ENCODE measurements at regions not wholly inside any gene's neighbourhood (a gene's known extent, or its start where the extent isn't known, plus 50 kb on each side); places are given as distances from the start of the nearest gene placed in this dataset.

DNA sequence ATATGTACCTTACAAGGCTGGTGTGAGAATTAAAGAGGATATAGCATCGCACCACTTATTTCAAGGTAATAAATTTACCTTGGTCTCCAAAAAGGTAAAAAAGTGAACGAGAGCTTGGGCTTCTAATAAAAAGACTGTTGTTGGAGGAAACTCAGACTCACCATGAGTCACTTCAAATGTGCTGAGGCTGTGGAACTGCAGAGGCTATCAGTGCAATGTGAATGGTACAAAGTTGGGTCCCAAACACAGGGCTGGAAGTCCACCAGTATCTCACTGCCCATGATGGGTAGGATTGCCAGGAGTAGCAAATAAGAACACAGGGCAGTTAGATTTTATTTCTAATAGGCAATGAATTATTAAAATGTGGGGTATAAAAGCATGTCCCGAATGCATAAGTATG, 200.6 kb downstream of the MAFB start:
- FAIRE-seq = no peak

DNA sequence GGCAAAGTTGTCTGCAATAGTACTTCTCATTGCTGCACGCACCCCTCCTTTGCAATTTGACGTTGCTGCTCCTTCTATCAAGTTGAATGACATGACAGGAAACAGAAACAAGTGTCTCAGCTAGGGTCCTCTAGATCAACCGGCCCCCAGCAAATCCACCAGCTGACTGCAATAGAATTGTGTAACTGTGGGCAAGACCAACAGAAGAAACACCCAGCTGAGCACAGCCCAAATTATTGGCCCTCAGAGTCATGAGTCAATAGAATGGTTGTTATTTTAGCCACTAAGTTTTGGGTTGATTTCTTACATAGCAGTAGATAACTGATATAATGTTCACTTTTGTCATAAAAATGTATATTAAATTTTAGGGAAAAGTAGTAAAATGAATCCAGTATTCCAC, 202.7 kb downstream of the MAFB start:
- FAIRE-seq = no peak

DNA sequence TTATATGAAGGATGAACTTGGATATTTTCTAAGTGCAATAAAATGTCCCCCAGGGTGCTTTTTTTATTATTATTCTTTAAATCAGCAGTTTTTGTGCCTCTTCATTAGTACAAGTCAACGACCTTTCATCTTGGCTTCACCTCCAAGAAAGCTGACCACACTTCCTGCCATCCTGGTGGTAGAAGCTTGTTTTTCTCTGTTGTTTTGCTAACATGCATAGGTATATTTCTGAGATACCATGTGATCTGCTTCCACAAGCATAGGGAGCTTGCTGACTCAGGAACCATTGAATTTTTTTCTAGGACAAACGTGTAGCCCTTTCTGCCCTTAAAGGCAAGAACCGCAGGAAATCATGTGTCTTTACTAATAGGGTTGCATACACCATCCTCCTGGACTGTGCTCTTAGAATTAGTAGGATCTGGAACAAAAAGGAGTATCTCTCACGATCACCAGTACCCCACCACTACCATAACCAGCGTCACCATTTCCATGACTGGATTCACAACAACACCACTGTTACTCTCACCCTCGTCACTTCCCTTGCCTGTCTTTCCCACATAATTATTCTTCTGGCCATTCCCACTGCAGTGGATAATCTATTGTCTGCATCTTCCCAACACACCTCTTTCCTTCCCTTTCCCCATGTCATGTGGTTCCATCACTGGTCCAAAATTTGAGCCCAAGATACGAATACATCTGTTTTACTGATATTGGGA, 207.1 kb downstream of the MAFB start:
- no peak for FAIRE-seq

DNA sequence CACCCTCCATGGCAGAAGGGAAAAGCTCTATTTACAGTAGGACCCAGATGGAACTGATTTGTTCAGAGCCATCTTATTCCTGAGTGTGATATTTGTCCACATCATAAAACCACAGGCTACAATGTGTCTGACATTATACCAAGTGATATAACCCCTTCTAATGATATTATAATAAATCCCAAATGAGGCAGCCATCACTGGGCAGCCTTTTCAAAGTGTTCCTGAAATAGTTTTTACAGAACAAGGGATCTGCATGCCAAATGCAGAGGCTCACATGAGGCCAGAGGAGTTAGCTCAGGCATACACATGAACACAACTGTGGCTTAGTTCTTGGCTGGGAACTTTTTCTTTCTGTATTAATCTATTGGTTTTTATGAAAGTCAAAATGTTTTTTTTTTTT, 207.7 kb downstream of the MAFB start:
- FAIRE-seq = no peak

DNA sequence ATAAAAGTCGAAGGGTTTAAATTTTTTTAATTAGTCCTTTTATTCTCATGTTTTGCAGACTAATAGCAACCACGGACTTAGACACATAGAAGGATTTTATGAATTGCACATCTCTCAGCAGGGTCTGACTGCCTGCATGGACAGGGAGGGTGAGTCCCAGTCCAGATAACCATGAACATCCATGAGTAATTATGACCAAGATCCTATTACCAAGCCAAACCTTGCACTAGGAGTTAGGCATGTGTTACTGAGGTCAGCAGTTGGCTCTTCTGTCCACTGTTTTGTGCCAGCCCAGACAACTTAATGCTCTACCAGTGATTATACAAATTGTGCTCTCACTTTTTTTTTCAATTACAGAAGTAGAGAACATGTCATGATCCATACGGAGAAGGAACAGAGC, 211.2 kb downstream of the MAFB start:
- no peak for FAIRE-seq

DNA sequence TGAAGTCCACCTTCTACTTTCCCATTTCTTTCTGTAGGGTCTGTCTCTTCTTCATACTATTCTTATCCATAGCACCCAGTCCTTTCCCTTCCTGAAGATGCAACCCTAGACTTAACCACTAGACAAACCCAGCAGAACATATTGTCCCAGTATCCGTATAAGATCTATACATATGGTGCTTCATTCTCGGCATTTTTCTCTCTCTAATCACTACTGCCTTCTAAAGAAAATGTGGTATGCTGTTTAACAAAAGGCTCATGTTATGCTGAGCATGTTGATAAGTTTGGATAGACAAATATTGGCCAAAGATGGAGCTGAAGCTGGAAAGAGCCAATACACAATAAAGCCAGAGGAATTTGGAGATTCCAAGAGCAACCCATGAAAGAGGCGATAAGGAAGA, 212.6 kb downstream of the MAFB start:
- FAIRE-seq = no peak

DNA sequence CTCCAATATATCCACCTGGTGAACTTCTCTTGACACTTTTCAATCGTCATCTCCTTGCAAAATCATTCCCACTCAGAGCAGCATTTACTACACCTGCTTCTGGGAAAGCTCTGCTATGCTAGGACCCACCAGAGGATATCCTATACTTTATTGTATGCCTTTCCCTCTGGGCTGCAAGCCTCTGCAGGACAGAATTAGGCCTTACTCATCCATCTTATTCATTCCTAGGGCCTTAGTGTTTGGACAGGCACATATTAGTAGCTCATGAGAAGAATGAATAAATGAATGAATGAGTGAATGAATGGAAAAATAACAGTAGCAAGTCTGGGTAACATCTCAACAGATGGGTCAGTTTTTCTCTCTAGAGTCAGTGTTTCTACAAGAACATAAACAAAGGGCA, 216.1 kb downstream of the MAFB start:
- FAIRE-seq = no peak

DNA sequence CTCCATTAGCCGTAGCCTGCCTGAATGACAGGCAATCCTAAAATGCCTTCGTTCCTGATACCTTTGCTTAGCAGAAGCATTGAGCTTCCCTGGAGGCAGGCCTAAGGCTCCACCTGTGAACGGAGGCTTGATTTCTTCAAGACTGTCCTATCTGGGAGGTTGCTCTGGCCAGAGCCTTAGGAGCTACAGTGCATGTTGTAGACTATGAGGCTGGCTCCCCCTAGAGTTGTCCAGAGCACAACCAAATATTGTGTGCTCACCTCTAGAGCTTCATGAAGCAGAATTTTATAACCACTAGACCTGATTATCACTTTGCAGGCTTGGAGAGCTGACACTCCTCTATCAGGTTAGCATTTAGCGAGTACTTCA, 217.8 kb downstream of the MAFB start:
- FAIRE-seq = no peak

DNA sequence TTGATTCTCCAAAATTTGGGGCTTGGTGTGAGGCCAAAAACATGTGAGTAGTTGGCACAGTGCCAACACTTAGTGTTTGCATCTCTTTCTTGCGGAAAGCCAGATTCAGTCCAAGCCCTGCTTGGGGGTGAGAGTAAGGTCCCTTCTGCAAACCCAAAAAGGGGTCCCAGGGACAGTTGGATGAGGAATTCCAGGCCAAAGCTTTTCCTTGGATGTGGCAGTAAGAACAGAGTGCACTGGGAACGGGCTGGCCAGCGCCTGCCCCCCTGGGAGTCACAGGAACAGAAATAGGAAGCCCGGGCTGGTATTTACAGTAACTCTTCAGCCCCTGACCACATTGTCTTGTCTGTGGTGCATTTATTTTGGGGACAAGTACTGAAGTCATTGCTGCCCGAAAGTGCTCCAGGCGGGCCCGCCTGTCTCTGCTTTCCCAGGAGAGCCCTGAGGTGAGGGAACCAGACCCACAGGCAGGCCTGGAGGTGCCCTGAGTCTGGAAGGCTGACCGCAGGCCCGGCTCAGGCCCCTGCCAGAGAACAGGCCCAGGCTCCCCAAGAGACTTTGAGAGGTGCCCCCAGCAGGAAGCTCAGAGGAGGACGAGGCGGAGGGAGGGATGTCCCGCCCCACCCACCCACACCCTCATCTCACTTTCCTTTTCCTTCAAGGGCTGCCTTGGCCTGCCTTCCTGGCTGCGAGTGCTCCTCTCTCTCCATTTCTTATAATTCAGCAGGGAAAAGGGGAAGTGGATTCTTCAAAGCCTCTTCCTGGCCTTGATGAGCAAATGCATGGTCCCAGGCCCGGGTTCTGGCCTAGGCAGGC, 218.4 kb downstream of the MAFB start:
- FAIRE-seq = no peak

DNA sequence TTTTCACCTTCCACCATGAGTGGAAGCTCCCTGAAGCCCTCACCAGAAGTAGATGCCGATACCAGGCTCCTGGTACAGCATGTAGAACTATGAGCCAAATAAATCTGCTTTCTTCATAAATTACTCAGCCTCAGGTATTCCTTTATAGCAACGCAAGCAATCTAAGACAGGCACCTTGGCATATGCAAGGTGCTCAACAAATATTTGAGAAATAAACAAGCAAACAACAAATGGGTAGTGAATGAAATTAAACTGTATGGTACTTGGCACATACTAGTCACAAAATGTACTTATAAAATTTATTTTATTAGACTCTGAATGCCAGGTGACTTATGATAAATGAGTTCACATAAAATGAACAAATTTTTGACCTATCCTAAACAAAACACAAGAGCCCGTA, 220.3 kb downstream of the MAFB start:
- no peak for FAIRE-seq

DNA sequence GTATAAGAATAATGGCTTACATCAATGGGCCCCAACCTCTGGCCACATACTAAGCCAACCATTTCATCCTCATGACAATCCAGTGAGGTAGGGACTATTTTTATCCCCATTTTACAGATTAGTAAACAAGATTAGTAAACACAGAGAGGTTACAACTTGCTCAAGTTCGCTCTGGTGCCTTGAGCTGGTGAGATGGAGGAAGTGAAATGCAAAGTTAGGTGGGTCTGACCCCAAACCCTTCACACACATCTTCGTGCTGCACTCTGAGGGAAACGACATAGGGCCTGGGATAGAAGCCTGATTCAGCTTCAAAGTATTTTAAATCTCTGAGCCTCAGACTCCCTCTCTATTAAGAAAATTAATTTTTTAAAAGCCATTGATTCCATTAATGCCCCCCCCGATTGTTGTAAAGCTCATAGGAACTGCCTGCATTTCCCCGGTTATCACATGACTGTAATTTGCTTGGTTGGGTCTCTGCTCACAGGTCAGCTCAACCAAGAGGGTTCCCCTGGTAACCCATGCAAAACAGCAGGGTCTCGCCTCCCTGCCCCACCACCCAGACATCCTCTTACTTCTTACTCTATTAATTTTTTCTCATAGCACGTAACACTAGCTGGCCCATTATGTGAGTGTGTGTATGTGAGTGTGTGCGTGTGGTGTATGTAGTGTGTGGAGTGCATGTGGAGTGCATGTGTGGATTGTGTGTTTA, 221.2 kb downstream of the MAFB start:
- FAIRE-seq = no peak

DNA sequence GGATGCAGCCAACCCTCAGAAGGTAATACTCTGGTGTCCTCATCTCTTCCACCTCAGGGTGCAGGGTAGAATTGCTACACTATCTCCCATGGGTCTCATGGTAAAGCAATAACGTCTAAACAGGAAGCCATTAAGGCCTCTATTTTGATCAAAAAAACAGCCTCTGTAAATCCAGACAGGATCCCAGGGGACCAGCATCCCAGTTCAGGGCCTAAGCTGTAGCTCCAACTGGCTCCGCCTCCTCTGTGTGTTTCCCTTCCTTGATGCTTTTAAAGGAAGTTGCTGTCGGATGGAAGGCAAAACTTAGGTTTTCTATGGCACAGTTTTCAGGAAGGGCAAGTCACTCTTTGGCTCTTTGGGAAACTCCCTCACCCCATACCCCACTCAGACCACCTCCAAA, 222.0 kb downstream of the MAFB start:
- FAIRE-seq = no peak

DNA sequence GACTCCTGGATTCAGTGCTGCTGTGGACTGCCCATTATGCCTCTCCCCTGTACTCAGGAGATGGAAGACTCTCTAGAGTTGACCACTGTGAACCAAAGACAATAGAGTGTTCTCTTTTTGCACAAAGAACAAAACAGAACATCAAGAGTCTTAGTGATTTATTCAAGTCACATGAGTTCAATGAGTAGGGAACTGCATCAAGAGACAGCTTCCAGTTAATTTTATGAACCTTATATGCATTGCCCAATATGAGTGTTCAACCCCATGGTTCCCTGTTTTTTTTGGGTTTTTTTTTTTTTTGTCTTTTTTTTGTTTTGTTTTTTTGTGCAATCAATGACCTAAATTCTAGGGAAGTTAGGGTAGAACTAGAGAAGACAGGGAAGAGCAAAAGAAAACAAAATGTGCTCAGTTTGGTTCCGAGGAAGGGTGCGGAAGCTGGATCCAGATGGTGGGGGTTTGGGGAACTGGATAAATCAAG, 224.3 kb downstream of the MAFB start:
- no peak for FAIRE-seq

DNA sequence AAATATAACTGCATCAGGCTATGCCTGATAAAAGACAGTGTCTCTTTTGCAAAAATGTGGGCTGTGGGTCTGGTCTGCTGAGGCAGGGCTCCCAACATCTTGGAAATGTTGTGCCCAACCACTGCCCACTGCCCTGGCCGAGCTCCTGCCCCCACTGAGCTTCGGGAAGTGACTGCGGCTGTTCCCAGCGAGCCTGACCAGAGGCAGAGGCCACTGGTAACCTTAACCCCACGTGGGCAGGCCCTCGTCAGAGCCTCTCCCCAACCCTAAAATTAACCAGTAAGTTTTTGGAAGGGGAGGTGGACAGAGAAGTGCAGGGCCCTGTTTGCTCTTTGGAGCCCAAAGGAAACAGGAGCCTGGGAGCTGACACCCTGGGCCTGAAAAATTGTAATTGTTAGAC, 225.9 kb downstream of the MAFB start:
- FAIRE-seq = no peak

DNA sequence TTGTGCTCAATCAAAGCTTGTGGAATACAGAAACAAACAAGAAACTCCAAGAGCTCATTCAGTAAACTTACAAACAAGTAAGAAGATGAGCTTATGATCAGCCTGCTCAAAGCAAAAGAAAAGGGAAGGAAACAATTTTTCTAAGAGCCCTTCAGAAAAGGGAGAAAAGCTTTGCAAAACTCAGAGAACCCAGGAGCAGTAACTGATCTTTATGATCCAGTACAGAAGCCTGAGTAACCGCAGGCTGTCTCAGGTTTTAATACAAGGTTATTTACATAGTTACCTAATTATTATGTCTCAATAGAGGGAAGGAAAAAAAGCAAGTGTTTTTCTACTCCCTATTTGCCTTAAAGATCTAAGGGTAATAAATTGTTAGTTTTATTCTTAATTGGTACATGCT, 226.5 kb downstream of the MAFB start:
- no peak for FAIRE-seq

DNA sequence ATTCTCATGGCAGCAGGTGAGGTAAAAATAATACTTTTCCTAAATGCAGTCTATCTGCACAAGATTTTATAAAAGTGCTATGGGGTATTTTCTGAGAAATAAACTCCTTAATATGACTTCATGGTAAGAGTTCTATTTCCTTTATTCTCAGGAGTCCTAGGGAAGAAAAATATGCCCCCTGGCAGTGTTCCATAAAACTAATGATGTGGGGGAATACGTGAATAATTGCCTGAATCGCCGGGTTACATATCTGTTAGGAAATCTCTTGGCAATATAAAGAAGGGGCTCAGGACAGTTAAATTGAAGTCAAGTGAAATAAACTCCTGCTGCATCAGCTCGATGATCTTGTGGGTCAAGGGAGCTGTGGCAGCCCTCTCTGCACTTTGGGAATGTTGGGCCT, 229.7 kb downstream of the MAFB start:
- FAIRE-seq = no peak

DNA sequence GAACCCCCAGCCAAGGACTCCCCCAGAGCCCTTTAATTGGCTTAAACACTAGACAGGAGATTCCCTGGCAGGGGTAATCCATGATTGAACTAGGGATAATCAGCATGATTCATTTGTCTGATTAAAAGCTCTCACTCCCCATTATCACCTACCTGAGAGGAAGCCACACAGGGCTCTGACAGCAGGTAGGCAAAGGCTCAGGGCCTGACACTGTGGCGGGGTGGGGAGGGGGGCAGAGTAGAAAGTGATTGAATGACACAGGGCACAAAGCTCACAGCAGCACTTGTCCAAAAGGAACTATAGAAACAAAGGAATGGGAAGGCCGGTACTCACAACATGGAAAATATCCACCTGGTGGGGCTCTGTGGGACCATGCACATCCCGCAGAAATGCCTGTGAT, 231.6 kb downstream of the MAFB start:
- FAIRE-seq = no peak

DNA sequence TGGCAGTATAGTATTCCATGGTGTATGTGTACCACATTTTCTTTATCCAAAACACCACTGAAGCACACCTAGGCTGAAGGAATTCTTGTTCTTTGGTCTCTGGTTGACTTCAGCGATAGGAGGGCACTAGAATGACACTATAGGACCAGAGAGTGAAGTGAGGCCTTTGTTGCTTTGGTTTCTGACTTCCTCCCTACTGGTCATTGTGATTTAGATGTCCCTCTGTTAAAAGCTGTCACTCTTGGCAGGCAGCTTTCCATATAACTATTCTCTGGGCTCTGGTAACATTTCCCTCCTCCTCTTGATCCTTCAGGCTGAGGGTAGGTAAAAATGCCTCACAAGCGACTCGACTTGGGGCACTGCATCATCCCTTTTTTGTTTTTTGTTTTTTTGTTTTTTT, 236.3 kb downstream of the MAFB start:
- no peak for FAIRE-seq

DNA sequence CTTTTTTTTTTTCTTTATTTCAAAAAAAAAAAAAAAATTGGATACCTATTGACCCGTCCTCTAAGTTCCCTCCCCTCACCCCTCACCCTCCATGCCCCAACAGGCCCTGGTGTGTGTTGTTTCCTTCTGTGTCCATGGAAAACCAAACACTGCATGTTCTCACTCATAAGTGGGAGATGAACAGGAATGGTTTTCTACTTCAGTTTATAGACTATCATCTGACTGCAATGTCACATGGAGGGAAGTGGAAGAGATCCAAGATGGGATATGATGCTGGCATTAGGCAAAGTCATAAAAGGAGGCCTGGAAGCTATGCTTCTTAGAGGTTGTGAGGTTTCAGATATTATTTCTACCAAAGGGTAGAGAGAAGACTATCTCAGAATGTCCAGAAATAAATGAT, 237.5 kb downstream of the MAFB start:
- no peak for FAIRE-seq

DNA sequence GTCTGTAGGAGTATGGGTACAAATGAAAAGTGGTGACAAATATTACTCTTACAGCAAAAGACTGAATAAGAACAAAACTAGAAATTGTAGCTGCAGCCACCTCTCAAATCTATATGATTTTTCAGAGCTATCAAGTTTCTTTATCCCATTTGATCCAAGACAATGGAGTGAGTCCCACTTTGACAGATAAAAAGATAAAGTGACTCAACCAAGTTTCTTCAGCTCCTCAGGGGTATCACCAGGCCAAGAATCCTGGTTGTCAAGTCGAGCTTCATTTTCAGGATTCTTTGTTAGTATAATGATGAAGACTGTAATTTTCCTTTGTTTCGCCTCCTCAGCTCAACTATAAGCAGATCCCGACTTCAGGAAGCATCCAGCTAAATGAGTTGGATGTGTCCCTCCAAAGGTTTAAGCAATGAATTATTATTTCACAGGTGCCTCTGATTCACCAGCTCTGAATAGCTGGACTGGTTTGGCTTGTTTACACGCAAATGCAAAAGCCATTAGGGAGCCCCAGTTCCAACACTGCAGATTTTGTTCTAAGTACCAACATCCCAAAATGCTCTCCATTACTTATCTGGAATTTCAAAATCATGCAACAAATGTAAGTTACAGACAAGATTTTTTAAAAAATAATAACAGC, 238.9 kb downstream of the MAFB start:
- no peak for FAIRE-seq

DNA sequence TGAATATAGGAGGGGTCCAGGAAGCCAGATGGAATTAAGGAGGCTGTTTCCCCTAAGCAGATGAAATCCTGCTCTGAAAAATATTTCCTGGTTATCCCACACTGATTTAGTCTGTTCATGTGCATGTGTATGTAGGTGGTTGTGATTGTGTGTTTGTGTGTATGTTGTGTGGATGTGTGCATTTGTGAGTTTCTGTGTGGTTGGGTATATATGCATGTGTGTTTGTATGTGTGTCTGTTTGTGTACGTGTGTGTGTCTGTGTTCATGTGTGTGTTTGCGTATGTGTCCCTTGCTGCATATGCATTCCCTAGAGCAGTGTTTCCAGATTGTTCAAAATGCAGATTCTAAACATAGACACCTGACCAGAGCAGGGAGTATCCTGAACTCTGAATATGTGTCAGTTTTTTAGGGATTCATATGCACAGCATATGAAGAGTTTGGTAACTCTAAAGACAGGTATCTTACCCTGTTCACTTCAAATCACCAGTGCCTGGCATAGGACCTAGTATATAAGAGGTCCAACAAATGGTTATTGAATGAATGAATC, 239.8 kb downstream of the MAFB start:
- no peak for FAIRE-seq

DNA sequence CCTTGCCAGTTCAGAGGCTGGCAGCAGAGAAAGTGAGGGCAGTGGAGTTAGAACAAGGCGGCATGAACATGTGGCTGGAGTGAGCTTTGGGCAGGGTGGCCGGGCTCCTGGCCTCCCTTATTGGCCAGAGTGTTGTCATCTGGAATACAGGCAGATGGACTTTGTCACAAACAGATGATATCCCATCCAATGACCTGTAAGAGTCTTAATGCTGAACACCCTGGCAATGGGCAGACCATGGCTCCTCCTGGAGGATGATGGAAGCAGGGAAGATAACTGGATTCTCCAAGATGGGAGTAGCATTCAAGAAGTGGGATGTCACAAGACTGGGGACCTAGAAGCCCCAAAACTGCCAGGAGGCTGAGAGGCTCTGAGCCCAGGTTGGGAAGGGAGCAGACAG, 242.1 kb downstream of the MAFB start:
- FAIRE-seq = no peak

DNA sequence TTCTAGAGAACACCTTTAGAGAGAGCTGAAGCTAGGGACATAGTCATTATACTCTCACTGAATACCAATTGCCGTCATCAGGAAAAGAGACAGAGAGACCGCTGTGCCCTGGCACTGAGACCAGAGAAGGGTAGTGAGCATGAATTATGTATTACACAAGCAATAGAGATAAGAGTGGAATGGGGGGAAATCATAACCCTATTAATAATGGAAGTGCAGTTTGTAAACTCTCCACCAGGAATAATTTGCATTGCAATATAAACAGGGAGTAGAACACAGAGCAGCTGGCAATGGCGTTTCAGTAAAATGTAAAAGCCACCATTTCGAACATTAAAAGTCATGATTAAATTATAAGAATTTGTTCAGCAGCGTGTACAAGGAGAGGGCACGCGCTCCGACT, 244.5 kb downstream of the MAFB start:
- FAIRE-seq = no peak
